ENCODE measurements at regions not wholly inside any gene's neighbourhood (a gene's known extent, or its start where the extent isn't known, plus 50 kb on each side); places are given as distances from the start of the nearest gene placed in this dataset.

- intact Hi-C loops (cut with micrococcal nuclease), result no loop called here
- H3K4me1 ChIP-seq (ENCODE audit: control insufficient read depth, extremely low read depth, insufficient read depth, low read length), result no peaks in the 10 kb centered on the region
- H3K9me3 ChIP-seq (replicated peaks; ENCODE audit: control insufficient read depth, insufficient read depth, low read length), result no peaks in the 10 kb centered on the region
- H3K36me3 ChIP-seq (ENCODE audit: control insufficient read depth in 2 of 2, extremely low read depth in 1 of 2, insufficient read depth in 2 of 2, low read length in 2 of 2), result no peaks in the 10 kb centered on the region
- FAIRE-seq (no peak), DNase-seq (ENCODE audit: low read depth, low spot score) (no peak)
- H3K27ac ChIP-seq (ENCODE audit: insufficient read depth, low read depth, low read length), result no peak overlapping the region
- H3K79me2 ChIP-seq (ENCODE audit: control insufficient read depth, insufficient read depth, low read length), result no peaks in the 10 kb centered on the region
- TF ChIP-seq GATA2 (IDR thresholded peaks at IDR 0.05; ENCODE audit: insufficient read depth, insufficient read length, low read depth, low read length) (no peak), POLR2AphosphoS5 (IDR thresholded peaks at IDR 0.05; ENCODE audit: insufficient read depth, low read depth, low read length) (no peak), POLR2A (IDR thresholded peaks at IDR 0.05; ENCODE audit: low read depth, low read length) (no peak), CTCF (IDR thresholded peaks at IDR 0.05; ENCODE audit: extremely low read depth in 1 of 2, insufficient read depth in 1 of 2, low read depth in 1 of 2, low read length in 2 of 2) (no peak), MYC (IDR thresholded peaks at IDR 0.05; ENCODE audit: low read depth, low read length) (no peak), FOS (IDR thresholded peaks at IDR 0.05; ENCODE audit: borderline replicate concordance, insufficient read depth, low read length) (no peak), JUN (IDR thresholded peaks at IDR 0.05; ENCODE audit: borderline replicate concordance, insufficient read depth, insufficient read length, low read depth) (no peak), EZH2 (IDR thresholded peaks at IDR 0.05; ENCODE audit: borderline replicate concordance, low read depth, low read length, severe bottlenecking) (no peak)
- TF ChIP-seq, protein P1, sequence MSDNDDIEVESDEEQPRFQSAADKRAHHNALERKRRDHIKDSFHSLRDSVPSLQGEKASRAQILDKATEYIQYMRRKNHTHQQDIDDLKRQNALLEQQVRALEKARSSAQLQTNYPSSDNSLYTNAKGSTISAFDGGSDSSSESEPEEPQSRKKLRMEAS (IDR thresholded peaks at IDR 0.05; ENCODE audit: insufficient read depth, insufficient read length), result no peak
- CTCF ChIA-PET, result no interaction called here
- no peaks in the 10 kb centered on the region for H3K27me3 ChIP-seq (ENCODE audit: control insufficient read depth in 2 of 2, insufficient read depth in 2 of 2, low read length in 2 of 2)
- H3K4me2 ChIP-seq (ENCODE audit: insufficient read depth, low read length), result no peak overlapping the region
- BruUV-seq (replicated peaks), result no TSS peak
- no peaks in the 10 kb centered on the region for H3K9me1 ChIP-seq (replicated peaks; ENCODE audit: control insufficient read depth, extremely low read depth, insufficient read depth, low read length)
- POLR2A ChIA-PET, result no interaction called here
- no peak overlapping the region for H3K4me3 ChIP-seq (replicated peaks in 1 of 3; ENCODE audit: insufficient read depth in 1 of 3, low read depth in 1 of 3, low read length in 3 of 3)
- no peak overlapping the region for H3K9ac ChIP-seq (replicated peaks; ENCODE audit: extremely low read depth, insufficient read depth, low read length)
- no peaks in the 10 kb centered on the region for H4K20me1 ChIP-seq (replicated peaks; ENCODE audit: control insufficient read depth, extremely low read depth, insufficient read depth, low read length)
- dilution Hi-C loops (cut with MboI; ENCODE audit: extremely low pct_ligation_motif_present, low sequenced_read_pairs), result no loop called here
- no peak overlapping the region for H2AFZ ChIP-seq (ENCODE audit: low read depth, low read length)
These were observed 154.9 kb upstream of the KYNU start for GRCh38 chr2:142722569-142722968.

All from endothelial cell of umbilical vein (primary cell).